Neural progenitor cell (in vitro differentiated cells): ENCODE measurements at regions not wholly inside any gene's neighbourhood (a gene's known extent, or its start where the extent isn't known, plus 50 kb on each side); places are given as distances from the start of the nearest gene placed in this dataset.

Experiments used
- DNase-seq: peaks from one replicate; pipeline ENCODE4 v3.0.0-alpha.2; 2016; ENCODE audit warnings: low spot score
- H2AFZ ChIP-seq: fragments of 200-600 bp; sonication (generic); replicated peaks from 2 replicates; pipeline ENCODE4 v1.6.1; 2016; ENCODE audit warnings: antibody characterized with exemption
- H3F3A ChIP-seq: fragments of 200-600 bp; sonication (generic); 2 replicates; pipeline ENCODE4 v1.6.1; 2016; ENCODE audit warnings: antibody characterized with exemption, low read depth
- H3K27ac ChIP-seq: fragments of 200-600 bp; sonication (generic); 2 replicates; pipeline ENCODE4 v1.5.1; 2016; ENCODE audit warnings: mild to moderate bottlenecking
- H3K27me3 ChIP-seq: fragments of 200-600 bp; sonication (generic); 2 replicates; pipeline ENCODE4 v1.6.1; 2016; ENCODE audit warnings: mild to moderate bottlenecking, moderate library complexity
- H3K36me3 ChIP-seq: fragments of 200-600 bp; sonication (generic); 2 replicates; pipeline ENCODE4 v1.5.1; 2016
- H3K4me1 ChIP-seq: fragments of 200-600 bp; sonication (generic); 2 replicates; pipeline ENCODE4 v1.6.1; 2016; ENCODE audit warnings: mixed run types
- H3K4me2 ChIP-seq: fragments of 200-600 bp; sonication (generic); 2 replicates; pipeline ENCODE4 v1.6.1; 2016
- H3K4me3 ChIP-seq: fragments of 200-600 bp; sonication (generic); 2 replicates; pipeline ENCODE4 v1.5.1; 2016
- H3K79me2 ChIP-seq: fragments of 200-600 bp; sonication (generic); 2 replicates; pipeline ENCODE4 v1.6.1; 2016; ENCODE audit warnings: low read depth
- H3K9ac ChIP-seq: fragments of 200-600 bp; sonication (generic); 2 replicates; pipeline ENCODE4 v1.6.1; 2016
- H3K9me3 ChIP-seq: fragments of 200-600 bp; sonication (generic); 2 replicates; pipeline ENCODE4 v1.5.1; 2016; ENCODE audit warnings: low read depth
- H4K20me1 ChIP-seq: fragments of 200-600 bp; sonication (generic); 2 replicates; pipeline ENCODE4 v1.6.1; 2016; ENCODE audit warnings: low read depth
- H3K27ac Mint-ChIP-seq: 3 replicates; pipeline ENCODE4 v1.8.0; 2021; ENCODE audit warnings: mixed read lengths
- H3K27me3 Mint-ChIP-seq: 2 replicates; pipeline ENCODE4 v1.8.0; 2022; ENCODE audit warnings: low read depth, mild to moderate bottlenecking, inconsistent platforms, moderate library complexity, mixed read lengths; ENCODE audit not compliant: insufficient read depth
- H3K36me3 Mint-ChIP-seq: 3 replicates; pipeline ENCODE4 v1.8.0; 2021; ENCODE audit warnings: mixed read lengths
- H3K4me1 Mint-ChIP-seq: 3 replicates; pipeline ENCODE4 v1.8.0; 2021; ENCODE audit warnings: mixed read lengths
- H3K4me3 Mint-ChIP-seq: 3 replicates; pipeline ENCODE4 v1.8.0; 2021; ENCODE audit warnings: mild to moderate bottlenecking, moderate library complexity, mixed read lengths
- H3K9me3 Mint-ChIP-seq: 3 replicates; pipeline ENCODE4 v1.8.0; 2020; ENCODE audit warnings: mixed read lengths
- CTCF ChIP-seq: fragments of 200-600 bp; sonication (generic); IDR thresholded peaks from 2 replicates; pipeline ENCODE4 v1.5.1; 2017; ENCODE audit warnings: antibody characterized with exemption, mild to moderate bottlenecking
- EZH2 ChIP-seq: fragments of 200-600 bp; sonication (generic); IDR thresholded peaks from 2 replicates; pipeline ENCODE4 v1.6.1; 2017; ENCODE audit warnings: antibody characterized with exemption, mild to moderate bottlenecking, moderate library complexity
- EZH2phosphoT487 ChIP-seq: fragments of 200-600 bp; sonication (generic); IDR thresholded peaks from 2 replicates; pipeline ENCODE4 v1.6.1; 2017; ENCODE audit warnings: antibody characterized with exemption

- no peak overlapping the region for H2AFZ ChIP-seq
- H3K9me3 Mint-ChIP-seq: no peaks in the 10 kb centered on the region
- no peaks in the 10 kb centered on the region for H3F3A ChIP-seq
- DNase-seq: no peak
- H3K4me1 ChIP-seq: no peaks in the 10 kb centered on the region
- no peaks in the 10 kb centered on the region for H3K79me2 ChIP-seq
- no peak overlapping the region for H3K4me2 ChIP-seq
- no peaks in the 10 kb centered on the region for H4K20me1 ChIP-seq
- no peaks in the 10 kb centered on the region for H3K27me3 ChIP-seq
- H3K27ac Mint-ChIP-seq: no peak overlapping the region
- H3K27me3 Mint-ChIP-seq: peaks cover 5% of the 10 kb centered on the region
- no peak overlapping the region for H3K4me3 Mint-ChIP-seq
- TF ChIP-seq EZH2phosphoT487: no peak
- TF ChIP-seq EZH2: no peak
- no peak for TF ChIP-seq CTCF
- no peak overlapping the region for H3K27ac ChIP-seq
- H3K4me3 ChIP-seq: no peak overlapping the region
- H3K36me3 Mint-ChIP-seq: no peaks in the 10 kb centered on the region
- H3K4me1 Mint-ChIP-seq: peaks cover 12% of the 10 kb centered on the region
- H3K9me3 ChIP-seq: no peaks in the 10 kb centered on the region
- no peak overlapping the region for H3K9ac ChIP-seq
- H3K36me3 ChIP-seq: no peaks in the 10 kb centered on the region
These were observed 1293.7 kb upstream of the FLRT2 start for GRCh38 chr14:84236290-84236689.

GRCh38 chr14:84237881-84238280 is 1292.1 kb upstream of the FLRT2 start:
- no peaks in the 10 kb centered on the region for H3K9me3 ChIP-seq
- H3K36me3 Mint-ChIP-seq: no peaks in the 10 kb centered on the region
- H3K4me3 ChIP-seq: no peak overlapping the region

GRCh38 chr14:84247693-84248092 is 1282.3 kb upstream of the FLRT2 start:
- Mint-ChIP-seq H3K4me1 (peaks cover 5% of the 10 kb centered on the region), H3K9me3 (peaks cover 17% of the 10 kb centered on the region), H3K27ac (no peak overlapping the region), H3K27me3 (no peaks in the 10 kb centered on the region), H3K36me3 (peaks cover 6% of the 10 kb centered on the region), H3K4me3 (no peak overlapping the region)
- H3K27ac ChIP-seq: no peak overlapping the region
- no peak overlapping the region for H2AFZ ChIP-seq
- TF ChIP-seq CTCF (no peak), EZH2 (no peak), EZH2phosphoT487 (no peak)
- no peak overlapping the region for H3K4me2 ChIP-seq
- no peak for DNase-seq
- peaks cover 8% of the 10 kb centered on the region for H3K4me1 ChIP-seq
- H3K36me3 ChIP-seq: no peaks in the 10 kb centered on the region
- no peaks in the 10 kb centered on the region for H3K79me2 ChIP-seq
- no peaks in the 10 kb centered on the region for H3K27me3 ChIP-seq
- H3K9me3 ChIP-seq: no peaks in the 10 kb centered on the region
- H3K4me3 ChIP-seq: no peak overlapping the region
- H3F3A ChIP-seq: no peaks in the 10 kb centered on the region
- H4K20me1 ChIP-seq: no peaks in the 10 kb centered on the region
- H3K9ac ChIP-seq: no peak overlapping the region

More at GRCh38 chr14:84237881-84238280, 1292.1 kb upstream of the FLRT2 start:
- Mint-ChIP-seq H3K27ac (no peak overlapping the region), H3K27me3 (peaks cover 5% of the 10 kb centered on the region), H3K4me1 (peaks cover 7% of the 10 kb centered on the region), H3K4me3 (no peak overlapping the region), H3K9me3 (peaks cover 3% of the 10 kb centered on the region)
- H2AFZ ChIP-seq: no peak overlapping the region
- no peak overlapping the region for H3K9ac ChIP-seq
- H3K27me3 ChIP-seq: no peaks in the 10 kb centered on the region
- H3K4me2 ChIP-seq: no peak overlapping the region
- no peaks in the 10 kb centered on the region for H3F3A ChIP-seq
- no peak for DNase-seq
- no peaks in the 10 kb centered on the region for H3K36me3 ChIP-seq
- no peaks in the 10 kb centered on the region for H3K4me1 ChIP-seq
- TF ChIP-seq EZH2: no peak
- TF ChIP-seq EZH2phosphoT487: no peak
- TF ChIP-seq CTCF: no peak
- H3K27ac ChIP-seq: no peak overlapping the region
- no peaks in the 10 kb centered on the region for H4K20me1 ChIP-seq
- no peaks in the 10 kb centered on the region for H3K79me2 ChIP-seq
